IPS-20b (cell line): ENCODE measurements at regions not wholly inside any gene's neighbourhood (a gene's known extent, or its start where the extent isn't known, plus 50 kb on each side); places are given as distances from the start of the nearest gene placed in this dataset.

Experiments
- H3K27ac ChIP-seq: one replicate; pipeline ENCODE4 v1.5.1; 2013; ENCODE audit warnings: low read length
- H3K27me3 ChIP-seq: 2 replicates; pipeline ENCODE4 v1.6.1; 2013; ENCODE audit warnings: mild to moderate bottlenecking, low read length, inconsistent platforms; ENCODE audit not compliant: insufficient read depth
- H3K36me3 ChIP-seq: 2 replicates; pipeline ENCODE4 v1.6.1; 2013; ENCODE audit warnings: low read depth, mild to moderate bottlenecking, inconsistent platforms, low read length, moderate library complexity; ENCODE audit not compliant: insufficient read depth
- H3K4me1 ChIP-seq: 2 replicates; pipeline ENCODE4 v1.6.1; 2013; ENCODE audit warnings: mild to moderate bottlenecking, control low read depth, inconsistent platforms, low read length, moderate library complexity; ENCODE audit not compliant: insufficient read depth
- H3K4me3 ChIP-seq: 2 replicates; pipeline ENCODE4 v1.5.1; 2013; ENCODE audit warnings: mild to moderate bottlenecking, low read length, inconsistent platforms
- H3K9ac ChIP-seq: 2 replicates; pipeline ENCODE4 v1.6.1; 2013; ENCODE audit warnings: low read depth, mild to moderate bottlenecking, inconsistent platforms, low read length, moderate library complexity
- H3K9me3 ChIP-seq: 2 replicates; pipeline ENCODE4 v1.6.1; 2013; ENCODE audit warnings: mild to moderate bottlenecking, low read depth, low read length, inconsistent platforms; ENCODE audit not compliant: insufficient read depth

GRCh38 chr18:26711756-26712155 lies 153.8 kb downstream of the AQP4 start:
- no peaks in the 10 kb centered on the region for H3K9me3 ChIP-seq
- H3K9ac ChIP-seq = no peak overlapping the region
- H3K27me3 ChIP-seq = no peaks in the 10 kb centered on the region; the same call in 1 of the 2 replicates
- no peak overlapping the region for H3K27ac ChIP-seq
- peaks cover 28% of the 10 kb centered on the region for H3K4me1 ChIP-seq
- H3K4me3 ChIP-seq = no peak overlapping the region
- H3K36me3 ChIP-seq = no peaks in the 10 kb centered on the region

DNA sequence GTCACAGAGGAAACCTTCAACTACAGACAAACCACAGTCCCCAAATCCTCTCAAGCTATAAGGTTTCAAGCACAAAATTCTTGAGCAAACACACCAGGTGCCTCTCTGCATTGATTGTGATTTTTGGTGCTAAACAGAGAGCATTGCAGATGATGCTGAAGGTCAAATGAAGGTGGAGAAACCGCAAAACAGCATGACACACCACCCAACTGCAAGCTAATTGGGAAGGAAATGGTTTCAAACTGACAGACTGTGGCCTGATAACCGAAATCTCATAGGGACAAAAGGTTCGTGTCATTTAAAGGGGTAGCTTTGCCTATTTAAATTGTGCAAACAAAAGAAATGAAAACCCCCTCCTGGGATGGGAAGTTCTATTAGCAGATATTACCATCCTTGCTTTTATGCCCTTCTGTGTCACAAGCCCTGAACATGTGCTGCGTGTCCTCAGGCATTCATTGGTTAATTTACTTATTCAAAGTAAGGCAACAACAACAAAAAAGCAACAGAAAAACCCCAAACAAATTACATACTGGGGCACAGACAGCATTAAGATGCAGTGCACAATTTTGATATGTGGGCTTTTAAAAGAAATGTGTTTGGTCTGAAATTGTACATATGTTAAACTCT lies 154.9 kb downstream of the AQP4 start:
- Histone ChIP-seq H3K4me3 (peak overlapping the region; percentile 7; the same call in 1 of the 2 replicates), H3K36me3 (no peaks in the 10 kb centered on the region), H3K9ac (no peak overlapping the region), H3K27ac (no peak overlapping the region), H3K4me1 (peaks cover 28% of the 10 kb centered on the region), H3K27me3 (no peaks in the 10 kb centered on the region; the same call in 1 of the 2 replicates), H3K9me3 (no peaks in the 10 kb centered on the region)

DNA sequence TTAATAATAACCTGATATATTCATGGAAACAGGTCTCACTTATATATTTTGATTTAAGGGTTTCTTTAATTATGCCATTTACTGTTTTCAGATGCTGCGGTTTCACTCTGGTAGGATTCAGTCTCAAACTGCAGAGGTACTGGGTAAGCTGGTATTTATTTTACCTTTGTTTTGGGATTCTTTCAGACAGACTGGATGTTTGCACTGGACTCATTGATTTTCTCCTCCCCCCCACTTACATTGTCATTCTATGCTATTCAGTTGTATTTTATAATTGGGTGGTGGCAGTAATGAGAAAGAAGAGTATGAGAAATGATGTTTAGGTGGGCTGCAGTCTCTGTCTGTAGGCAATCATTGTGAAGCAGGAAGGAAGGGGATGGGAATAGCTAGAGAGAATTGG lies 155.6 kb downstream of the AQP4 start:
- Histone ChIP-seq H3K27me3 (no peaks in the 10 kb centered on the region; the same call in 1 of the 2 replicates), H3K27ac (no peak overlapping the region), H3K9me3 (no peaks in the 10 kb centered on the region), H3K9ac (no peak overlapping the region), H3K4me3 (no peak overlapping the region), H3K36me3 (no peaks in the 10 kb centered on the region), H3K4me1 (peaks cover 28% of the 10 kb centered on the region)

DNA sequence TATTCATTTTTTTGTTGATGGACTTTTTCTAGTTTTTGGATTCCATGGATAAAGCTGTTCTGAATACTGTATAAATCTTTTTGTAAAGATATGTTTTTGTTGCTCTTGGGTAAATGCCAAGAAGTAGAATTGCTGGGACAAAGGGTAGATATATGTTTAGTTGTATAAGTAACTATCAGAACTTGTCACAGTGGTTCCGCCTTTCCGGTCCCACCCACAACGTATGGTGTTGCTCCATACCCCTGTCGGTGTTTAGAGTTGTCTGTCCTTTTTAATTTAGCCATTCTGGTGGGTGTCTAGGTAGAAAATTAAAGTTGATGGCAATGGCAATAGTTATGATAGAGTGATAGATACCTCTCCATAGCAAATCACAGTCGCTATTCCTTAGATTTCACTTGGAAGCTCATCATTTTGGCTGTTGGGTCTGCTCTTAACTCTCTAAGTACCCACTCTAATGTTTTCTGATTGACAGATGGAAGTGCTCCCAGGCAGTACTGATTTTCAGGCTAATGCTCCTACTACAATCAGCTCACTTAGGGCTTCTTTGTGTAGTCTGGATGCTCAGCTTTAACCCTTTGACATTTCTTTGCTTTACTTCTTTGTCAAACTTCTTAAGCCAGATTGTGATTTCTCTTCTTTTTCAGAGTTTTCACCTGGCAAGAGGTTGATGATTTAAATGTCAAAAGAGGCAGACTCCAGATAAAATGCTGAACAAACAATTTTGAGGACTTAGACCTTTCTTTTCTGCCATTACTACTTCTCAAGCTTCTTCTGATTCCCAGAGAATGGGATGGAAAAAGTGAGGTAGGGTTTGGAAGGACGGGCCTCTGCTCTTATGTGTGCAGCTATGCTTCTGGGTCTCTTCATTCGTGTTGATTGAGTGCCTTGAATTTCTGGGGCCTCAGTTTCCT lies 156.4 kb downstream of the AQP4 start:
- H3K9ac ChIP-seq = no peak overlapping the region
- H3K4me1 ChIP-seq = peaks cover 28% of the 10 kb centered on the region
- no peaks in the 10 kb centered on the region for H3K36me3 ChIP-seq
- peaks cover 5% of the 10 kb centered on the region; the same call in 1 of the 2 replicates for H3K27me3 ChIP-seq
- no peak overlapping the region for H3K27ac ChIP-seq
- H3K4me3 ChIP-seq = no peak overlapping the region
- no peaks in the 10 kb centered on the region for H3K9me3 ChIP-seq

DNA sequence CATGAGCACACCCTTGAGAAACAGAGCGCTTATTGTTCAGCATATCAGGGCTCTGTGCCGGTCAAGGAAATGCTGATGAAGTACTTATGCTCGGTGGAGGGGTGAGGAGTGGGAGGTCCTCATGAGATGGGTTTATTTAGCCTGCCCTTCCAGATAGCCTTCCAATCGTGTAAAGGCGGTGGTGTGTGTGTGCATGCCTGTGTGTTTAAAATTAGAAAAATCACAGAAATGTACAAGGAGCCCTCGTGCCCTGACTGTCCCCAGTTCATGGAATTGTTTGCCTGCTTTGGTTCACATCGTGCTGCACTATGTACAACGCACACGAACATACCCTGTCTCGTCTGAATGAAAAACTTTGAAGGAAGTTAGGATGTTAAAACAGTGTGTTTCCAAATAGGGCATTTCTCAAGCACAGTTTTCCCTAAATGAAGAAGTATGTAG lies 158.6 kb downstream of the AQP4 start:
- H3K27ac ChIP-seq = no peak overlapping the region
- H3K36me3 ChIP-seq = no peaks in the 10 kb centered on the region
- H3K4me3 ChIP-seq = no peak overlapping the region
- peaks cover 24% of the 10 kb centered on the region for H3K4me1 ChIP-seq
- H3K9ac ChIP-seq = no peak overlapping the region
- H3K27me3 ChIP-seq = peaks cover 27% of the 10 kb centered on the region
- no peaks in the 10 kb centered on the region for H3K9me3 ChIP-seq

DNA sequence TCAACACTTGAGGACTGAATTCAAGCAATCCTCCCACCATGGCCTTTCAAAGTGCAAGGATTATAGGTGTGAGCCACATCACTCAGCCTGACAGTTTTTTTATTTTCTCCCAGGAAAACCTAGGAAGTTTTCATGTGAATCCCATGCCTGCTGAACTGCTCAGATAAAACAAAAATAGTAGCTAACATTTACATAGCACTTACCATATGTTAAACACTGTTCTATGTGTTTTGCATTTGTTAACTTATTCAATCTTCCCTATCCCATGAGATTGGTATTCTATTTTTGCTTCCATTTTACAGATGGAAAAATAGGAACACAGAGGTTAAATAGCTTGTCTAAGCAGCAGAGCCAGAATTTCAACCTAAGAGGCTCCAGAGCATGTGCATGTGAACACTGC lies 157.4 kb upstream of the KCTD1 start:
- peaks cover 20% of the 10 kb centered on the region for H3K4me1 ChIP-seq

GRCh38 chr18:26703170-26703930 lies 155.0 kb upstream of the KCTD1 start:
- no peak overlapping the region for H3K4me3 ChIP-seq

More for the DNA sequence above, 157.4 kb upstream of the KCTD1 start:
- H3K36me3 ChIP-seq = no peaks in the 10 kb centered on the region
- peaks cover 38% of the 10 kb centered on the region for H3K27me3 ChIP-seq
- no peak overlapping the region for H3K4me3 ChIP-seq
- H3K9me3 ChIP-seq = no peaks in the 10 kb centered on the region
- no peak overlapping the region for H3K9ac ChIP-seq
- no peak overlapping the region for H3K27ac ChIP-seq

GRCh38 chr18:26702086-26702485 lies 153.7 kb upstream of the KCTD1 start:
- no peak overlapping the region for H3K27ac ChIP-seq
- H3K27me3 ChIP-seq = peaks cover 74% of the 10 kb centered on the region
- H3K36me3 ChIP-seq = no peaks in the 10 kb centered on the region
- H3K4me1 ChIP-seq = 0 out of 2 replicates have a peak, but pooled peaks cover 3% of the 10 kb centered on the region
- no peak overlapping the region for H3K9ac ChIP-seq
- H3K9me3 ChIP-seq = no peaks in the 10 kb centered on the region
- H3K4me3 ChIP-seq = no peak overlapping the region

More at GRCh38 chr18:26703170-26703930, 155.0 kb upstream of the KCTD1 start:
- Histone ChIP-seq H3K9ac (no peak overlapping the region), H3K36me3 (no peaks in the 10 kb centered on the region), H3K27ac (no peak overlapping the region), H3K4me1 (0 out of 2 replicates have a peak, but pooled peaks cover 3% of the 10 kb centered on the region), H3K27me3 (peaks cover 62% of the 10 kb centered on the region), H3K9me3 (no peaks in the 10 kb centered on the region)

- Histone ChIP-seq H3K9me3 (no peaks in the 10 kb centered on the region), H3K27ac (no peak overlapping the region), H3K36me3 (no peaks in the 10 kb centered on the region), H3K4me3 (no peak overlapping the region), H3K4me1 (0 out of 2 replicates have a peak, but pooled peaks cover 3% of the 10 kb centered on the region), H3K27me3 (peaks cover 77% of the 10 kb centered on the region), H3K9ac (no peak overlapping the region)
Measured at GRCh38 chr18:26700728-26701127, 152.4 kb upstream of the KCTD1 start.

DNA sequence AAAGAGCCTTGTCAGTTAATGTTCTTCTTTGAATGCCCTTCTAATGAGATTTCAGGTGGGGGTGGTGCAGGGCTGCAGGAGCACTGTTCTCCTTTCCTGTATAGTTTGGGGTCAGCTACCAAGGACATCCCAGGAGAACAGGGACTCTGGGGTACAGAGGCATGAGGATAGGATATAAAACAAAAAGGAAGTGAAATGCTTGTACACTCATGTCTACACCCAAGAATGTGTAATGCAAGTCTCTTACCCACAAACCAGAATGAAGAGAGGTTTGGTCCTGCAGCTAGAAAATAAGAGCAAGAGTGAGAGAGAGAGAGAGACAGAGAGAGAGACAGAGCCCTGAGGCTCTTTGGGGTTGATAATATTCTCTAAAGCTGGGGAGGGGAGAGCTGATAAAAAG lies 151.8 kb upstream of the KCTD1 start:
- Histone ChIP-seq H3K9ac (no peak overlapping the region), H3K9me3 (no peaks in the 10 kb centered on the region), H3K4me3 (no peak overlapping the region), H3K4me1 (0 out of 2 replicates have a peak, but pooled peaks cover 3% of the 10 kb centered on the region), H3K27me3 (peaks cover 77% of the 10 kb centered on the region), H3K36me3 (no peaks in the 10 kb centered on the region), H3K27ac (no peak overlapping the region)

- Histone ChIP-seq H3K27ac (no peak overlapping the region), H3K4me1 (0 out of 2 replicates have a peak, but pooled peaks cover 3% of the 10 kb centered on the region), H3K4me3 (no peak overlapping the region), H3K9me3 (no peaks in the 10 kb centered on the region), H3K9ac (no peak overlapping the region), H3K27me3 (peaks cover 54% of the 10 kb centered on the region), H3K36me3 (no peaks in the 10 kb centered on the region)
Measured at GRCh38 chr18:26697186-26697884, 149.0 kb upstream of the KCTD1 start.
